Stomach (tissue), 4 donors: ENCODE measurements at regions not wholly inside any gene's neighbourhood (a gene's known extent, or its start where the extent isn't known, plus 50 kb on each side); places are given as distances from the start of the nearest gene placed in this dataset.

Experiments used
- CTCF ChIP-seq, 7 experiments: fragments of 450-650 bp in 4 of 7; fragments of 200-600 bp in 3 of 7; sonication (generic) in 3 of 7; IDR thresholded peaks; one replicate each; pipeline ENCODE4 v1.5.1; 2016 to 2019; ENCODE audit warnings: antibody characterized with exemption in 7 of 7, control low read depth in 2 of 7, mild to moderate bottlenecking in 1 of 7
- EP300 ChIP-seq: sonication (generic); formaldehyde crosslinking; IDR thresholded peaks from one replicate; pipeline ENCODE4 v1.6.1; 2017; ENCODE audit warnings: antibody characterized with exemption
- POLR2A ChIP-seq, 4 donors: fragments of 450-650 bp; IDR thresholded peaks; one replicate each; pipeline ENCODE4 v1.6.1; 2016; ENCODE audit warnings: antibody characterized with exemption in 4 of 4, control low read depth in 2 of 4, mild to moderate bottlenecking in 1 of 4, moderate library complexity in 1 of 4
- POLR2AphosphoS5 ChIP-seq, 3 donors: sonication (generic); formaldehyde crosslinking; IDR thresholded peaks; one replicate each; pipeline ENCODE4 v1.6.1; 2016; ENCODE audit warnings: antibody characterized with exemption in 3 of 3

- TF ChIP-seq EP300 (no peak), CTCF (IDR thresholded peaks at IDR 0.05) (no peak), POLR2A (IDR thresholded peaks at IDR 0.05) (no peak), POLR2AphosphoS5 (IDR thresholded peaks at IDR 0.05) (no peak)
Measured at GRCh38 chr6:140987364-140988155, 1145.2 kb upstream of the GJE1 start.
